ENCODE measurements at regions not wholly inside any gene's neighbourhood (a gene's known extent, or its start where the extent isn't known, plus 50 kb on each side); places are given as distances from the start of the nearest gene placed in this dataset.

DNA sequence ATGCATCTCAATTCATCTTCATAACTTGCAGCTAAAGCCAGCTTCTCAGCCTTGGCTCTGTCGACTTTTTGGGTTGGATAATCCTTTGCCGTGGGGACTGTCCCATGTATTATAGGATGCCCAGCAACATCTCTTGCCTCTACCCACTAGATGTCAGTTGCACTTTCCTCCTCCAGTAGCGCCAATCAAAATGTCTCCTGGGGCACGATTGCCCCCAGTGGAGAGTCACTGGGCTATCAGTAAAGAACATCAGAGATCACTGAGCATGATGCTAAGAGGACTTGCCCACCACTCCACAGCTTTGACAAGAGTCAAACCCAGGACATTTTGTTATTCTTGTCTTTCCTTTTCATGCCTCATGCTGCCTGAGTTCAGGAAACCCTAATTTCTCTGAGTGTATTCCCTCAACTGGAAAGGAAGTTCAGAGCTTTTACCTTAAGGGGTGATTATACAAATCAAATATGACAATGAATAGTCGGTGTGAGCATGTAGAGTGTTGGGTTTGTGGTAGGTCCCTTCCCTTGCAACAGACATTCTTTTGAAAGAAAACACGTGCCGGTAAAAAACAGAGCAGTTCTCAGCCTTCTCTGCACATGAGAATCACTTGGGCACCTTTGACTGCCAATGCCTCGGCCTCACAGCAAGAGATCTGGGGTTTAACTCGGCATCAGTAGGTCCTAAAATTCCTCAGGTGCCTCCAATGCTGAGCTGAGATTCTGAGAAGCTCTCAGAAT lies 980.6 kb downstream of the VRK1 start:
- no peak overlapping the region for H3K4me3 ChIP-seq
- H3K9me3 ChIP-seq: no peaks in the 10 kb centered on the region
- no peaks in the 10 kb centered on the region for H3K4me1 ChIP-seq
- no peaks in the 10 kb centered on the region for H3K36me3 ChIP-seq
- DNase-seq (ENCODE audit: low spot score in 2 of 2): no peak
- no peak overlapping the region for H3K27ac ChIP-seq
- H3K27me3 ChIP-seq: no peaks in the 10 kb centered on the region
- 80 to 85% methylated on average over 9 of the region's 9 CpGs for WGBS, 2 donors
- no peak for TF ChIP-seq POLR2A (IDR thresholded peaks at IDR 0.05)
- no peak for TF ChIP-seq EP300 (IDR thresholded peaks at IDR 0.05)
- TF ChIP-seq, protein P1, sequence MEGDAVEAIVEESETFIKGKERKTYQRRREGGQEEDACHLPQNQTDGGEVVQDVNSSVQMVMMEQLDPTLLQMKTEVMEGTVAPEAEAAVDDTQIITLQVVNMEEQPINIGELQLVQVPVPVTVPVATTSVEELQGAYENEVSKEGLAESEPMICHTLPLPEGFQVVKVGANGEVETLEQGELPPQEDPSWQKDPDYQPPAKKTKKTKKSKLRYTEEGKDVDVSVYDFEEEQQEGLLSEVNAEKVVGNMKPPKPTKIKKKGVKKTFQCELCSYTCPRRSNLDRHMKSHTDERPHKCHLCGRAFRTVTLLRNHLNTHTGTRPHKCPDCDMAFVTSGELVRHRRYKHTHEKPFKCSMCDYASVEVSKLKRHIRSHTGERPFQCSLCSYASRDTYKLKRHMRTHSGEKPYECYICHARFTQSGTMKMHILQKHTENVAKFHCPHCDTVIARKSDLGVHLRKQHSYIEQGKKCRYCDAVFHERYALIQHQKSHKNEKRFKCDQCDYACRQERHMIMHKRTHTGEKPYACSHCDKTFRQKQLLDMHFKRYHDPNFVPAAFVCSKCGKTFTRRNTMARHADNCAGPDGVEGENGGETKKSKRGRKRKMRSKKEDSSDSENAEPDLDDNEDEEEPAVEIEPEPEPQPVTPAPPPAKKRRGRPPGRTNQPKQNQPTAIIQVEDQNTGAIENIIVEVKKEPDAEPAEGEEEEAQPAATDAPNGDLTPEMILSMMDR (IDR thresholded peaks at IDR 0.05): no peak

DNA sequence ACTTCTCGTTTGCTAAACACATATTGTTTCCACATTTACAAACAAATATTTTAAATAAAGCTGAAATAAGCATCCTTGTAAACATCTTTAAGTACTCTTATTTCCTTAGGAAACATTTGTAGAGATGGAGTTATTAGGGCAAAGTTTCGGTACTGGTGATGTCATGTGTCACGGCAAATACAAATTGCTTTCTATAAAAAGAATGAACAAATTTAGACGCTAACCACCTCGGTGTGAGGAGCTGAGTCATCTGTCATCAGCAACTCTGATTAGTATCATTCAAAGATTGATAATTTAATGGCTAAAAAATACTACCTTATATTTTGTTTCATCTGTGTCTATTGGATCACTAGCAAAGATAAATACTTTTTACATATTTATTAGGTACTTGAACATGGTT lies 982.0 kb downstream of the VRK1 start:
- no peaks in the 10 kb centered on the region for H3K9me3 ChIP-seq
- H3K36me3 ChIP-seq: no peaks in the 10 kb centered on the region
- no peaks in the 10 kb centered on the region for H3K27me3 ChIP-seq
- H3K4me1 ChIP-seq: no peaks in the 10 kb centered on the region
- H3K27ac ChIP-seq: no peak overlapping the region
- TF ChIP-seq, protein P1 (IDR thresholded peaks at IDR 0.05): no peak
- TF ChIP-seq POLR2A (IDR thresholded peaks at IDR 0.05): no peak
- TF ChIP-seq EP300 (IDR thresholded peaks at IDR 0.05): no peak
- DNase-seq (ENCODE audit: low spot score in 2 of 2): no peak
- 71 to 76% methylated on average over 5 of the region's 5 CpGs for WGBS, 2 donors
- H3K4me3 ChIP-seq: no peak overlapping the region

DNA sequence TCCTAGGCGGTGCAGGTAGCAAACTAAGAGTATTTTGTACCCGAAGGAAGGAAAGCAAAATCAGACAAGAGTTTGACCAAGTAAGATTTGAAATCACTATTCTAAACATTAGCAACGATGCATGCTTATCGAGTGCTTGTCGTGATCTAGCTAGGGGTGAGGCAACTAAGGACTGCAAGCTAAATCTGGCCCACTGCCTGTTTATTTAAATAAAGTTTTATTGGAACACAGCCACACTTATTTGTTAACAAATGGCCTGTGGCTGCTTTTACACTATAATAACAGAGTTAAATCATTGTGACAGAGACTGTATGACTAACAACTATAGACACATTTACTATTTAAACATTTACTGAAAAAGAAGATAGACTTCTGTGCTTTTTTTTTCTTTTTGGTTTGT lies 983.6 kb downstream of the VRK1 start:
- TF ChIP-seq, protein P1 (IDR thresholded peaks at IDR 0.05): no peak
- TF ChIP-seq POLR2A (IDR thresholded peaks at IDR 0.05): no peak
- no peak for TF ChIP-seq EP300 (IDR thresholded peaks at IDR 0.05)
- no peak overlapping the region for H3K27ac ChIP-seq
- no peaks in the 10 kb centered on the region for H3K4me1 ChIP-seq
- WGBS, 2 donors: 88 to 93% methylated on average over 5 of the region's 5 CpGs
- H3K36me3 ChIP-seq: no peaks in the 10 kb centered on the region
- no peak for DNase-seq (ENCODE audit: low spot score in 2 of 2)
- no peak overlapping the region for H3K4me3 ChIP-seq
- no peaks in the 10 kb centered on the region for H3K27me3 ChIP-seq
- no peaks in the 10 kb centered on the region for H3K9me3 ChIP-seq

DNA sequence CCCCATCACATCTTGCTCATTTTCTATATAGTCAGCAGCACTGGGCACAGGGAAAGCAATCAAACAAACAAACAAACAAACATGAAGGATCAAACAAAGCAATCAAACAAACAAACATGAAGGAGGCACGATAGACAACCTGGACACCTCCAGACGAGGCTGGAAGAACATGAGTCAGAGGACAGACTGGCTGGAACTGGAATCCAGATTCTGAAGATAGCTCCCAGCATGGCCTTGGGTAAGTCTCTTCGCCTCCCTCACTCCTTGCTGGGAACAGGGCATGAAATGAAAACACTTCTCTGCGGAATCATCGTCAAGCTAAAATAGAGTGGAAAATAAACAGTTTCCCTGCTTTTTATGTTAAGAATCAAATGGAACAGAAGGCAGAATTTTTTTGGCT lies 984.8 kb downstream of the VRK1 start:
- H3K36me3 ChIP-seq: no peaks in the 10 kb centered on the region
- H3K9me3 ChIP-seq: no peaks in the 10 kb centered on the region
- WGBS, 2 donors: 81 to 85% methylated on average over 5 of the region's 5 CpGs
- TF ChIP-seq, protein P1 (IDR thresholded peaks at IDR 0.05): no peak
- no peak for TF ChIP-seq POLR2A (IDR thresholded peaks at IDR 0.05)
- TF ChIP-seq EP300 (IDR thresholded peaks at IDR 0.05): no peak
- no peak overlapping the region for H3K4me3 ChIP-seq
- no peak for DNase-seq (ENCODE audit: low spot score in 2 of 2)
- H3K27ac ChIP-seq: no peak overlapping the region
- H3K27me3 ChIP-seq: no peaks in the 10 kb centered on the region
- H3K4me1 ChIP-seq: no peaks in the 10 kb centered on the region

DNA sequence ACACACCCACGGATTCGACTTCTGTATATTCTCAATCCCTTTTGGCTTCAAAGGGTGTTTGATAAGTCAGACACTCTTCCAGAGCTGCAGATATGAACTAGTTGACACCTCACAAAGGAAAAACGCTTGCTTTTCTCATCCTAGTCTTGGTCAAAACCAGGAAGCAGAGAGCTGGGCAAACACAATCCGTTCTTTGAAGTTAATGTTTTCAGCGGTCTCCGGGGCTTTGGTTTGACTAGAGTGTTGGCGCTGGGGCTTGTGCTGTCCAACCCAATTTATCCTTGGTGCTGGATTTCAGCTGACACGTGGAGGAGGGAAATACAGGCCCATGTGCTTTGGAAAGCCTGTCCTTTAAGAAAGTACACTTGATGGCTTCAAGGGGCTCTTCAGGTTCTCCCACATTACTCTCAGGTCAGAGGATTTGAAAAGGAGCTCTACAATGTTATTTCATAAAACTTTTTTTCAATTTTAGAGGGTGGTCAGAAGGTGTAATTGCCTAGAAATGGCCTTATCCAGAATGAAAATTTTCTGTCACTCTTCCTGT lies 985.8 kb downstream of the VRK1 start:
- Histone ChIP-seq H3K27ac (no peak overlapping the region), H3K4me3 (no peak overlapping the region), H3K9me3 (no peaks in the 10 kb centered on the region), H3K4me1 (no peaks in the 10 kb centered on the region), H3K27me3 (no peaks in the 10 kb centered on the region), H3K36me3 (no peaks in the 10 kb centered on the region)
- DNase-seq (ENCODE audit: low spot score in 2 of 2): no peak
- 76 to 84% methylated on average over 8 of the region's 8 CpGs for WGBS, 2 donors
- TF ChIP-seq POLR2A (IDR thresholded peaks at IDR 0.05) (no peak), EP300 (IDR thresholded peaks at IDR 0.05) (no peak)
- TF ChIP-seq, protein P1 (IDR thresholded peaks at IDR 0.05): no peak
